K562 (cell line): ENCODE measurements at regions not wholly inside any gene's neighbourhood (a gene's known extent, or its start where the extent isn't known, plus 50 kb on each side); places are given as distances from the start of the nearest gene placed in this dataset.
A peak's percentile ranks its signal among the peaks of the same experiment; 100 is the strongest.

Experiments
- ARHGAP35 ChIP-seq: fragments of 450-650 bp; IDR thresholded peaks from 2 replicates; pipeline ENCODE4 v1.6.1; 2018; ENCODE audit not compliant: partially characterized antibody
- BDP1 ChIP-seq: IDR thresholded peaks from 3 replicates; pipeline ENCODE4 v1.6.1; 2011; ENCODE audit not compliant: insufficient read length, insufficient read depth
- CBFA2T3 ChIP-seq: fragments of 450-650 bp; IDR thresholded peaks from 2 replicates; pipeline ENCODE4 v1.6.1; 2017
- CXXC5 ChIP-seq: fragments of 250-450 bp; sonication (Bioruptor Pico); IDR thresholded peaks from 2 replicates; pipeline ENCODE4 v1.8.0; 2022; ENCODE audit warnings: inconsistent platforms, mild to moderate bottlenecking, moderate library complexity
- ELF2 ChIP-seq: fragments of 250-450 bp; sonication (Bioruptor Pico); IDR thresholded peaks from 2 replicates; pipeline ENCODE4 v1.5.0; 2021; ENCODE audit warnings: mild to moderate bottlenecking
- HLTF ChIP-seq: fragments of 450-650 bp; IDR thresholded peaks from 2 replicates; pipeline ENCODE4 v1.6.1; 2016
- MAZ ChIP-seq, 2 experiments: fragments of 450-650 bp in 1 of 2; sonication (generic) in 1 of 2; formaldehyde crosslinking; IDR thresholded peaks in 1 of 2; conservative IDR thresholded peaks in 1 of 2; 2 replicates each; pipeline versions ENCODE4 v1.4.0 to v1.5.0; 2020; ENCODE audit warnings: mild to moderate bottlenecking in 1 of 2, missing genetic modification reagents in 1 of 2
- SAFB2 ChIP-seq: fragments of 200-400 bp; formaldehyde crosslinking; IDR thresholded peaks from 2 replicates; pipeline ENCODE4 v1.6.1; 2018; ENCODE audit warnings: borderline replicate concordance, low read length, low read depth, moderate library complexity; ENCODE audit not compliant: severe bottlenecking
- SOX6 ChIP-seq: fragments of 450-650 bp; IDR thresholded peaks from 2 replicates; pipeline ENCODE4 v1.6.1; 2014; ENCODE audit warnings: mild to moderate bottlenecking
- ZFPM2 ChIP-seq: fragments of 250-450 bp; sonication (Bioruptor Pico); IDR thresholded peaks from 2 replicates; pipeline ENCODE4 v1.5.1; 2022; ENCODE audit warnings: mild to moderate bottlenecking
- TF ChIP-seq, protein P1 (sequence below): sonication (generic); formaldehyde crosslinking; IDR thresholded peaks from 2 replicates; pipeline ENCODE4 v1.8.0; 2022; ENCODE audit warnings: missing genetic modification reagents, mild to moderate bottlenecking, borderline replicate concordance
- TF ChIP-seq, protein P2 (sequence below): fragments of 450-650 bp; formaldehyde crosslinking; IDR thresholded peaks from 2 replicates; pipeline ENCODE4 v1.4.0; 2020; ENCODE audit warnings: mild to moderate bottlenecking, mixed read lengths
- TF ChIP-seq, protein P3 (sequence below): sonication (generic); formaldehyde crosslinking; IDR thresholded peaks from 2 replicates; pipeline ENCODE4 v1.8.0; 2022; ENCODE audit warnings: mild to moderate bottlenecking, missing genetic modification reagents
- TF ChIP-seq, protein P4 (sequence below), 2 experiments: fragments of 450-650 bp; formaldehyde crosslinking in 1 of 2; IDR thresholded peaks; 2 replicates each; pipeline versions ENCODE4 v1.4.0 to v1.6.1; 2014 to 2020; ENCODE audit warnings: mild to moderate bottlenecking in 2 of 2, borderline replicate concordance in 1 of 2, low read depth in 1 of 2
- TF ChIP-seq, protein P5 (sequence below): sonication (generic); formaldehyde crosslinking; IDR thresholded peaks from 2 replicates; pipeline ENCODE4 v1.9.0; 2022; ENCODE audit warnings: mild to moderate bottlenecking, missing genetic modification reagents

DNA sequence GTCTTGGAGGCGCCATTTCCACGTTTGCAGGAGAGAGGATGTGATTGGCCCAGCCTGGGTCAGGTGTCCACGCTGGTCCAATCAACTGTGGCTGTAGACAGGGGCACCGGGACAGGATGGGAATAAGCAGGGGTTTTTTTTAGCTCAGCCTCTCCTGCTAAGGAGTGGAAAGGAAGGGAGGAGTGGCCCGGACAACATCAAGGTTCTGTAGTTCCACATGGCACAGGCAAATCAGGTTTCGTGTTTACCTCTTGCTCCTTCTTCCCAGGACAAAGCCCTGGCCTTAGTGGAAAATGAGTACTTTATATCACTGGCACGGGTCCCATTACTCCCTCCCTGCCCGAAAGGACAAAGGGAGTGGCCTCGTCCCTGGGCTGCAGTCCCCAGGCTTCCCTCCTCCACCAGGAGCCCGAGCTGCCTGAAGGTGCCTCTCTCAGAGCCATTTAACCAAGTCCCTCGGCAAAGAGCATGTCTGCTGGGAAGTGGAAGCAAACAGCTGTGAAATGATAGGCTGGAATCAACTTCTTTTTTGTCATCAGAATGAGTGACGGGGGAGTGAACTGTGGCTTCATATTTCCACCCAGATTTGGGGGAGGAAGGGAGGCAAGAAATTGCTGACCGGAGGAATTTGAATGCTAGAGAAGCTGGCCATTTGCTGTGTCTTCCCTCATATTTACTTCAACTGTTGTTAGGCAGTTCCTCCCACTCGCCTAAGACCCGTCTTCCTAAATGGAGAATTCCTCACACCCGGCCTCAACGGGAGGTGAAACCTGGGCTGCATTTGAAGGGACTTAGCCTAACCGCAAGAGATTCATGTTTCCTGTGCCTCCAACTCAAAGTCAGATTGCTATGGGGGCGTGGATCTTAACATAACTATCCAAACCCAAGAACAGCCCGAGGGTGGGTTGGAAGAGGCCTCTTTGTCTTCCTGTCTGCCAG is 84.9 kb upstream of the SLC44A3 start (continued):
- TF ChIP-seq SOX6 = no peak
- TF ChIP-seq SAFB2 = no peak
- no peak for TF ChIP-seq CBFA2T3
- TF ChIP-seq MAZ (CRISPR knock-in tag; conservative IDR thresholded peaks at IDR 0.05 in 1 of 2, IDR thresholded peaks at IDR 0.05 in 1 of 2) = 0 out of 4 replicates have a peak, but pooled peaks of 1 of the 2 experiments have one; percentile 23
- TF ChIP-seq, protein P1, sequence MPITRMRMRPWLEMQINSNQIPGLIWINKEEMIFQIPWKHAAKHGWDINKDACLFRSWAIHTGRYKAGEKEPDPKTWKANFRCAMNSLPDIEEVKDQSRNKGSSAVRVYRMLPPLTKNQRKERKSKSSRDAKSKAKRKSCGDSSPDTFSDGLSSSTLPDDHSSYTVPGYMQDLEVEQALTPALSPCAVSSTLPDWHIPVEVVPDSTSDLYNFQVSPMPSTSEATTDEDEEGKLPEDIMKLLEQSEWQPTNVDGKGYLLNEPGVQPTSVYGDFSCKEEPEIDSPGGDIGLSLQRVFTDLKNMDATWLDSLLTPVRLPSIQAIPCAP (CRISPR knock-in tag) = no peak
- TF ChIP-seq, protein P2, sequence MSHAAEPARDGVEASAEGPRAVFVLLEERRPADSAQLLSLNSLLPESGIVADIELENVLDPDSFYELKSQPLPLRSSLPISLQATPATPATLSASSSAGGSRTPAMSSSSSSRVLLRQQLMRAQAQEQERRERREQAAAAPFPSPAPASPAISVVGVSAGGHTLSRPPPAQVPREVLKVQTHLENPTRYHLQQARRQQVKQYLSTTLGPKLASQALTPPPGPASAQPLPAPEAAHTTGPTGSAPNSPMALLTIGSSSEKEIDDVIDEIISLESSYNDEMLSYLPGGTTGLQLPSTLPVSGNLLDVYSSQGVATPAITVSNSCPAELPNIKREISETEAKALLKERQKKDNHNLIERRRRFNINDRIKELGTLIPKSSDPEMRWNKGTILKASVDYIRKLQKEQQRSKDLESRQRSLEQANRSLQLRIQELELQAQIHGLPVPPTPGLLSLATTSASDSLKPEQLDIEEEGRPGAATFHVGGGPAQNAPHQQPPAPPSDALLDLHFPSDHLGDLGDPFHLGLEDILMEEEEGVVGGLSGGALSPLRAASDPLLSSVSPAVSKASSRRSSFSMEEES = no peak
- TF ChIP-seq CXXC5 (CRISPR knock-in tag) = no peak
- no peak for TF ChIP-seq ZFPM2 (CRISPR knock-in tag)
- no peak for TF ChIP-seq BDP1
- no peak for TF ChIP-seq ELF2
- TF ChIP-seq HLTF = no peak
- no peak for TF ChIP-seq ARHGAP35
- TF ChIP-seq, protein P3, sequence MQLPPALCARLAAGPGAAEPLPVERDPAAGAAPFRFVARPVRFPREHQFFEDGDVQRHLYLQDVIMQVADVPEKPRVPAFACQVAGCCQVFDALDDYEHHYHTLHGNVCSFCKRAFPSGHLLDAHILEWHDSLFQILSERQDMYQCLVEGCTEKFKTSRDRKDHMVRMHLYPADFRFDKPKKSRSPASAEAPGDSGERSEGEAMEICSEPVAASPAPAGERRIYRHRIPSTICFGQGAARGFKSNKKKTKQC (CRISPR knock-in tag) = no peak
- TF ChIP-seq, protein P4, sequence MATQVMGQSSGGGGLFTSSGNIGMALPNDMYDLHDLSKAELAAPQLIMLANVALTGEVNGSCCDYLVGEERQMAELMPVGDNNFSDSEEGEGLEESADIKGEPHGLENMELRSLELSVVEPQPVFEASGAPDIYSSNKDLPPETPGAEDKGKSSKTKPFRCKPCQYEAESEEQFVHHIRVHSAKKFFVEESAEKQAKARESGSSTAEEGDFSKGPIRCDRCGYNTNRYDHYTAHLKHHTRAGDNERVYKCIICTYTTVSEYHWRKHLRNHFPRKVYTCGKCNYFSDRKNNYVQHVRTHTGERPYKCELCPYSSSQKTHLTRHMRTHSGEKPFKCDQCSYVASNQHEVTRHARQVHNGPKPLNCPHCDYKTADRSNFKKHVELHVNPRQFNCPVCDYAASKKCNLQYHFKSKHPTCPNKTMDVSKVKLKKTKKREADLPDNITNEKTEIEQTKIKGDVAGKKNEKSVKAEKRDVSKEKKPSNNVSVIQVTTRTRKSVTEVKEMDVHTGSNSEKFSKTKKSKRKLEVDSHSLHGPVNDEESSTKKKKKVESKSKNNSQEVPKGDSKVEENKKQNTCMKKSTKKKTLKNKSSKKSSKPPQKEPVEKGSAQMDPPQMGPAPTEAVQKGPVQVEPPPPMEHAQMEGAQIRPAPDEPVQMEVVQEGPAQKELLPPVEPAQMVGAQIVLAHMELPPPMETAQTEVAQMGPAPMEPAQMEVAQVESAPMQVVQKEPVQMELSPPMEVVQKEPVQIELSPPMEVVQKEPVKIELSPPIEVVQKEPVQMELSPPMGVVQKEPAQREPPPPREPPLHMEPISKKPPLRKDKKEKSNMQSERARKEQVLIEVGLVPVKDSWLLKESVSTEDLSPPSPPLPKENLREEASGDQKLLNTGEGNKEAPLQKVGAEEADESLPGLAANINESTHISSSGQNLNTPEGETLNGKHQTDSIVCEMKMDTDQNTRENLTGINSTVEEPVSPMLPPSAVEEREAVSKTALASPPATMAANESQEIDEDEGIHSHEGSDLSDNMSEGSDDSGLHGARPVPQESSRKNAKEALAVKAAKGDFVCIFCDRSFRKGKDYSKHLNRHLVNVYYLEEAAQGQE (IDR thresholded peaks at IDR 0.05; ENCODE audit: borderline replicate concordance) = 0 out of 2 replicates have a peak, but pooled peaks have one; percentile 17
- TF ChIP-seq, protein P4 (CRISPR knock-in tag; IDR thresholded peaks at IDR 0.05; ENCODE audit: low read depth) = no peak
- TF ChIP-seq, protein P5, sequence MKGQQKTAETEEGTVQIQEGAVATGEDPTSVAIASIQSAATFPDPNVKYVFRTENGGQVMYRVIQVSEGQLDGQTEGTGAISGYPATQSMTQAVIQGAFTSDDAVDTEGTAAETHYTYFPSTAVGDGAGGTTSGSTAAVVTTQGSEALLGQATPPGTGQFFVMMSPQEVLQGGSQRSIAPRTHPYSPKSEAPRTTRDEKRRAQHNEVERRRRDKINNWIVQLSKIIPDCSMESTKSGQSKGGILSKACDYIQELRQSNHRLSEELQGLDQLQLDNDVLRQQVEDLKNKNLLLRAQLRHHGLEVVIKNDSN = peak; percentile 82
